ENCODE measurements at regions not wholly inside any gene's neighbourhood (a gene's known extent, or its start where the extent isn't known, plus 50 kb on each side); places are given as distances from the start of the nearest gene placed in this dataset.

GRCh38 chr4:107315584-107315983, 279.5 kb upstream of the DKK2 start:
- H3K36me3 ChIP-seq (ENCODE audit: control insufficient read depth in 2 of 2, insufficient read depth in 2 of 2, low read length in 1 of 2), result no peaks in the 10 kb centered on the region
- DNase-seq (ENCODE audit: low read depth, low spot score) (no peak), FAIRE-seq (no peak), ATAC-seq (no peak)
- H3K9ac ChIP-seq (ENCODE audit: control insufficient read depth, insufficient read depth, low read length), result no peak overlapping the region
- no peaks in the 10 kb centered on the region for H3K27me3 ChIP-seq (replicated peaks in 1 of 2; ENCODE audit: control insufficient read depth in 2 of 2, insufficient read depth in 2 of 2, low read length in 1 of 2)
- H3K79me2 ChIP-seq (ENCODE audit: control insufficient read depth, insufficient read depth, low read length), result no peaks in the 10 kb centered on the region
- no TSS peak for BruUV-seq (replicated peaks)
- H3K4me3 ChIP-seq, result no peak overlapping the region
- H3K9me3 ChIP-seq (replicated peaks; ENCODE audit: control insufficient read depth, insufficient read depth, low read length), result no peaks in the 10 kb centered on the region
- RAD21 ChIA-PET (ENCODE audit: unreplicated experiment), result no interaction called here
- TF ChIP-seq ZBED1 (IDR thresholded peaks at IDR 0.05; ENCODE audit: borderline replicate concordance) (no peak), NRF1 (conservative IDR thresholded peaks at IDR 0.05; ENCODE audit: low read depth, low read length) (no peak), CBX3 (IDR thresholded peaks at IDR 0.05; ENCODE audit: borderline replicate concordance, low read depth) (no peak), STAT3 (IDR thresholded peaks at IDR 0.05; ENCODE audit: low read depth, low read length) (no peak), RBBP5 (conservative IDR thresholded peaks at IDR 0.05) (no peak)
- H2AFZ ChIP-seq (ENCODE audit: control insufficient read depth, low read depth, low read length), result no peak overlapping the region
- no peak overlapping the region for H3K4me2 ChIP-seq (ENCODE audit: control insufficient read depth, insufficient read depth)
- no peaks in the 10 kb centered on the region for H4K20me1 ChIP-seq (ENCODE audit: control insufficient read depth, insufficient read depth)
- in situ Hi-C loops (cut with MboI) (no loop called here), intact Hi-C loops (cut with micrococcal nuclease; ENCODE audit: unreplicated experiment) (no loop called here)
- no peak overlapping the region for H3K27ac ChIP-seq (ENCODE audit: control insufficient read depth, insufficient read depth)
- POLR2A ChIA-PET, result no interaction called here
- no peaks in the 10 kb centered on the region for H3K4me1 ChIP-seq (ENCODE audit: control insufficient read depth, insufficient read depth, low read length)
- CTCF ChIA-PET, result no interaction called here
- SMC1A ChIA-PET (ENCODE audit: uncharacterized antibody, unreplicated experiment), result no interaction called here

- ChIA-PET SMC1A (ENCODE audit: uncharacterized antibody, unreplicated experiment) (interaction anchor here (0.6 kb wide), 1 partner anchor 1646 kb away, joined by 4 read pairs; no protein-coding TSS in a partner anchor), CTCF (no interaction called here), POLR2A (no interaction called here), RAD21 (ENCODE audit: unreplicated experiment) (no interaction called here)
- H3K36me3 ChIP-seq (ENCODE audit: control insufficient read depth in 2 of 2, insufficient read depth in 2 of 2, low read length in 1 of 2), result no peaks in the 10 kb centered on the region
- H3K27ac ChIP-seq (ENCODE audit: control insufficient read depth, insufficient read depth), result no peak overlapping the region
- TF ChIP-seq FOXM1 (IDR thresholded peaks at IDR 0.05; ENCODE audit: low read depth, low read length) (no peak), SRF (IDR thresholded peaks at IDR 0.05; ENCODE audit: low read depth in 2 of 2, low read length in 2 of 2) (no peak), ZBTB11 (CRISPR knock-in tag; IDR thresholded peaks at IDR 0.05) (no peak), IKZF2 (IDR thresholded peaks at IDR 0.05) (no peak), TAF1 (IDR thresholded peaks at IDR 0.05; ENCODE audit: borderline replicate concordance, low read depth, low read length) (no peak), BMI1 (IDR thresholded peaks at IDR 0.05; ENCODE audit: borderline replicate concordance) (no peak), SIN3A (IDR thresholded peaks at IDR 0.05; ENCODE audit: low read depth, low read length) (no peak), SMAD1 (IDR thresholded peaks at IDR 0.05; ENCODE audit: low read depth, partially characterized antibody) (no peak), E2F8 (IDR thresholded peaks at IDR 0.05; ENCODE audit: low read depth, partially characterized antibody) (no peak), RAD51 (IDR thresholded peaks at IDR 0.05) (no peak)
- no peak overlapping the region for H3K4me3 ChIP-seq
- H3K4me1 ChIP-seq (ENCODE audit: control insufficient read depth, insufficient read depth, low read length), result no peaks in the 10 kb centered on the region
- WGBS (ENCODE audit: insufficient coverage, insufficient replicate concordance, low lambda C conversion rate, missing lambda C conversion rate), result 0% methylated on average over 1 of the region's 1 CpG
- H3K27me3 ChIP-seq (replicated peaks in 1 of 2; ENCODE audit: control insufficient read depth in 2 of 2, insufficient read depth in 2 of 2, low read length in 1 of 2), result no peaks in the 10 kb centered on the region
- H3K4me2 ChIP-seq (ENCODE audit: control insufficient read depth, insufficient read depth), result no peak overlapping the region
- intact Hi-C loops (cut with micrococcal nuclease; ENCODE audit: unreplicated experiment), result no loop called here
- no peak overlapping the region for H3K9ac ChIP-seq (ENCODE audit: control insufficient read depth, insufficient read depth, low read length)
- H2AFZ ChIP-seq (ENCODE audit: control insufficient read depth, low read depth, low read length), result no peak overlapping the region
- H4K20me1 ChIP-seq (ENCODE audit: control insufficient read depth, insufficient read depth), result no peaks in the 10 kb centered on the region
- H3K79me2 ChIP-seq (ENCODE audit: control insufficient read depth, insufficient read depth, low read length), result no peaks in the 10 kb centered on the region
- H3K9me3 ChIP-seq (replicated peaks; ENCODE audit: control insufficient read depth, insufficient read depth, low read length), result no peaks in the 10 kb centered on the region
- in situ Hi-C loops (cut with MboI), result no loop called here
- no peak for FAIRE-seq
- ATAC-seq, result no peak
- no TSS peak for BruUV-seq (replicated peaks)
- no peak for DNase-seq (ENCODE audit: low read depth, low spot score)
These were observed 278.0 kb upstream of the DKK2 start for GRCh38 chr4:107314156-107314555.
